ENCODE measurements at regions not wholly inside any gene's neighbourhood (a gene's known extent, or its start where the extent isn't known, plus 50 kb on each side); places are given as distances from the start of the nearest gene placed in this dataset.

- Histone ChIP-seq H2AFZ (ENCODE audit: low read depth, low read length, severe bottlenecking) (no peak overlapping the region), H3K36me3 (ENCODE audit: low read length) (no peaks in the 10 kb centered on the region), H3K27me3 (ENCODE audit: low read length) (no peaks in the 10 kb centered on the region), H3F3A (ENCODE audit: insufficient read depth) (no peaks in the 10 kb centered on the region), H3K9me3 (ENCODE audit: insufficient read depth, low read length) (no peaks in the 10 kb centered on the region), H3K4me2 (ENCODE audit: low read depth, low read length, poor library complexity, severe bottlenecking) (no peak overlapping the region), H3K9ac (ENCODE audit: low read length) (no peak overlapping the region), H3K9me2 (replicated peaks; ENCODE audit: insufficient read depth, low read length) (no peaks in the 10 kb centered on the region), H3K79me2 (ENCODE audit: insufficient read depth, low read length) (no peaks in the 10 kb centered on the region), H3K27ac (ENCODE audit: low read depth, low read length) (no peak overlapping the region), H4K20me1 (ENCODE audit: low read depth, low read length) (no peaks in the 10 kb centered on the region), H3K4me3 (ENCODE audit: insufficient read depth, low read length, poor library complexity, severe bottlenecking) (no peak overlapping the region)
- TF ChIP-seq EZH2phosphoT487 (conservative IDR thresholded peaks at IDR 0.05; ENCODE audit: low read length) (no peak), CTCF (IDR thresholded peaks at IDR 0.05; ENCODE audit: insufficient read depth, low read length, poor library complexity, severe bottlenecking) (no peak)
Observed at GRCh38 chrX:121836000-121836399, 788.6 kb downstream of the GLUD2 start.

GRCh38 chrX:121851033-121851432 lies 803.6 kb downstream of the GLUD2 start:
- Histone ChIP-seq H3K9me3 (ENCODE audit: insufficient read depth, low read length) (no peaks in the 10 kb centered on the region), H3K79me2 (ENCODE audit: insufficient read depth, low read length) (no peaks in the 10 kb centered on the region), H4K20me1 (ENCODE audit: low read depth, low read length) (no peaks in the 10 kb centered on the region), H3K4me2 (ENCODE audit: low read depth, low read length, poor library complexity, severe bottlenecking) (no peak overlapping the region), H3K4me3 (ENCODE audit: insufficient read depth, low read length, poor library complexity, severe bottlenecking) (no peak overlapping the region), H3F3A (ENCODE audit: insufficient read depth) (no peaks in the 10 kb centered on the region), H2AFZ (ENCODE audit: low read depth, low read length, severe bottlenecking) (no peak overlapping the region), H3K27me3 (ENCODE audit: low read length) (no peaks in the 10 kb centered on the region), H3K9me2 (replicated peaks; ENCODE audit: insufficient read depth, low read length) (no peaks in the 10 kb centered on the region), H3K27ac (ENCODE audit: low read depth, low read length) (no peak overlapping the region), H3K9ac (ENCODE audit: low read length) (no peak overlapping the region), H3K36me3 (ENCODE audit: low read length) (no peaks in the 10 kb centered on the region)
- no peak for TF ChIP-seq EZH2phosphoT487 (conservative IDR thresholded peaks at IDR 0.05; ENCODE audit: low read length)
- TF ChIP-seq CTCF (IDR thresholded peaks at IDR 0.05; ENCODE audit: insufficient read depth, low read length, poor library complexity, severe bottlenecking): no peak

GRCh38 chrX:121853762-121854613 lies 806.6 kb downstream of the GLUD2 start:
- H3K9me3 ChIP-seq (ENCODE audit: insufficient read depth, low read length): no peaks in the 10 kb centered on the region
- no peaks in the 10 kb centered on the region for H4K20me1 ChIP-seq (ENCODE audit: low read depth, low read length)
- TF ChIP-seq CTCF (IDR thresholded peaks at IDR 0.05; ENCODE audit: insufficient read depth, low read length, poor library complexity, severe bottlenecking) (no peak), EZH2phosphoT487 (conservative IDR thresholded peaks at IDR 0.05; ENCODE audit: low read length) (no peak)
- no peaks in the 10 kb centered on the region for H3K36me3 ChIP-seq (ENCODE audit: low read length)
- H3K27ac ChIP-seq (ENCODE audit: low read depth, low read length): no peak overlapping the region
- no peaks in the 10 kb centered on the region for H3K27me3 ChIP-seq (ENCODE audit: low read length)
- no peaks in the 10 kb centered on the region for H3K9me2 ChIP-seq (replicated peaks; ENCODE audit: insufficient read depth, low read length)
- no peak overlapping the region for H2AFZ ChIP-seq (ENCODE audit: low read depth, low read length, severe bottlenecking)
- no peaks in the 10 kb centered on the region for H3K79me2 ChIP-seq (ENCODE audit: insufficient read depth, low read length)
- H3K9ac ChIP-seq (ENCODE audit: low read length): no peak overlapping the region
- H3K4me3 ChIP-seq (ENCODE audit: insufficient read depth, low read length, poor library complexity, severe bottlenecking): no peak overlapping the region
- no peaks in the 10 kb centered on the region for H3F3A ChIP-seq (ENCODE audit: insufficient read depth)
- H3K4me2 ChIP-seq (ENCODE audit: low read depth, low read length, poor library complexity, severe bottlenecking): no peak overlapping the region
